Stimulated activated naive B cell treated with anti-CD40 and anti-IgM and Interleukin-4, amounts not matched to agents 10 μg/mL and 1 μg/mL and 100 μg/mL, for 72 hours (primary cell): ENCODE measurements at regions not wholly inside any gene's neighbourhood (a gene's known extent, or its start where the extent isn't known, plus 50 kb on each side); places are given as distances from the start of the nearest gene placed in this dataset.

Source experiments
- ATAC-seq, 2 donors: fragments of 150-1000 bp; cut with Tn5 transposase; replicated peaks; 2 replicates each; pipeline ENCODE4 v1.10.0; 2021; ENCODE audit warnings: moderate library complexity in 1 of 2
- DNase-seq: peaks from one replicate; pipeline ENCODE4 v3.0.0; 2021
- H3K27ac Mint-ChIP-seq: one replicate; pipeline ENCODE4 v1.8.0; 2022; ENCODE audit warnings: mild to moderate bottlenecking, mixed read lengths
- H3K27me3 Mint-ChIP-seq, 2 donors: one replicate each; pipeline ENCODE4 v1.8.0; 2022; ENCODE audit warnings: mixed read lengths in 2 of 2
- H3K36me3 Mint-ChIP-seq, 2 donors: one replicate each; pipeline ENCODE4 v1.8.0; 2022; ENCODE audit warnings: mixed read lengths in 2 of 2, mild to moderate bottlenecking in 1 of 2
- H3K4me1 Mint-ChIP-seq, 2 donors: one replicate each; pipeline ENCODE4 v1.8.0; 2022; ENCODE audit warnings: mixed read lengths in 2 of 2, mild to moderate bottlenecking in 1 of 2
- H3K4me3 Mint-ChIP-seq, 2 donors: one replicate each; pipeline ENCODE4 v1.8.0; 2022; ENCODE audit warnings: mild to moderate bottlenecking in 2 of 2, mixed read lengths in 2 of 2, moderate library complexity in 1 of 2
- H3K9me3 Mint-ChIP-seq, 2 donors: one replicate each; pipeline ENCODE4 v1.8.0; 2022; ENCODE audit warnings: mixed read lengths in 2 of 2, mild to moderate bottlenecking in 1 of 2

- H3K36me3 Mint-ChIP-seq = no peaks in the 10 kb centered on the region
- H3K9me3 Mint-ChIP-seq = peaks cover 0 to 3% of the 10 kb centered on the region in 2 donors
- H3K27me3 Mint-ChIP-seq = no peaks in the 10 kb centered on the region
- no peak for ATAC-seq
- DNase-seq = no peak
- no peak overlapping the region for H3K4me3 Mint-ChIP-seq
- no peaks in the 10 kb centered on the region for H3K4me1 Mint-ChIP-seq
- no peak overlapping the region for H3K27ac Mint-ChIP-seq
Observed at GRCh38 chr3:95629802-95630201, 1184.6 kb upstream of the EPHA6 start.

GRCh38 chr3:95645291-95645690, 1169.1 kb upstream of the EPHA6 start:
- Mint-ChIP-seq H3K27ac (no peak overlapping the region), H3K36me3 (no peaks in the 10 kb centered on the region)
- ATAC-seq = no peak

GRCh38 chr3:95654570-95655362, 1159.6 kb upstream of the EPHA6 start:
- no peak for ATAC-seq
- Mint-ChIP-seq H3K36me3 (no peaks in the 10 kb centered on the region), H3K4me3 (no peak overlapping the region), H3K4me1 (no peaks in the 10 kb centered on the region), H3K27ac (no peak overlapping the region), H3K9me3 (peaks cover 5 to 10% of the 10 kb centered on the region in 2 donors), H3K27me3 (no peaks in the 10 kb centered on the region)
- DNase-seq = no peak

More at GRCh38 chr3:95645291-95645690, 1169.1 kb upstream of the EPHA6 start:
- no peaks in the 10 kb centered on the region for H3K4me1 Mint-ChIP-seq
- H3K27me3 Mint-ChIP-seq = no peaks in the 10 kb centered on the region
- DNase-seq = no peak
- H3K9me3 Mint-ChIP-seq = peaks cover 9 to 11% of the 10 kb centered on the region in 2 donors
- H3K4me3 Mint-ChIP-seq = no peak overlapping the region

- ATAC-seq (no peak), DNase-seq (no peak)
- Mint-ChIP-seq H3K4me1 (no peaks in the 10 kb centered on the region), H3K9me3 (peaks cover 5% of the 10 kb centered on the region in 2 donors), H3K36me3 (no peaks in the 10 kb centered on the region), H3K4me3 (no peak overlapping the region), H3K27ac (no peak overlapping the region), H3K27me3 (no peaks in the 10 kb centered on the region)
Observed at GRCh38 chr3:95655363-95655986, 1158.9 kb upstream of the EPHA6 start.

DNA sequence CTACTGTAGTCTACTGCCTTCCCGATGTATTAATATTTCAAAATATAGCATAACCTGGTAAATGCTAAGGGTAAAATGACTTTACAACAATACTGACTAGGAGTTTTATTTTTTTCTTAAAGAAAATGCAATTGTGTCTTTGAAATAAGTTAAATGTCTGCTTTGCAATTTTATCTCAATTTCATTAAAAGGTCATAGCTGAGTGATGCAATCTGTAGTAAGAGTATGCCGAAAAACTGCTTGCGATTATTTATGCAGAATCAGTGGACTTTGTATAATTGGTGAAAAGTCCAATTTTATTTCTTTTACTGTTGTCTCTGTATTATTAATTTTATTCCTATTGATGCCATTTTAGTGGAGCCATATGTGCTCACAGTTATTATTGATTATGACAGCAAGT, 1143.6 kb upstream of the EPHA6 start:
- Mint-ChIP-seq H3K27me3 (no peaks in the 10 kb centered on the region), H3K4me1 (no peaks in the 10 kb centered on the region), H3K4me3 (no peak overlapping the region), H3K36me3 (no peaks in the 10 kb centered on the region), H3K27ac (no peak overlapping the region), H3K9me3 (peaks cover 4% of the 10 kb centered on the region in 2 donors)
- no peak for ATAC-seq
- no peak for DNase-seq

DNA sequence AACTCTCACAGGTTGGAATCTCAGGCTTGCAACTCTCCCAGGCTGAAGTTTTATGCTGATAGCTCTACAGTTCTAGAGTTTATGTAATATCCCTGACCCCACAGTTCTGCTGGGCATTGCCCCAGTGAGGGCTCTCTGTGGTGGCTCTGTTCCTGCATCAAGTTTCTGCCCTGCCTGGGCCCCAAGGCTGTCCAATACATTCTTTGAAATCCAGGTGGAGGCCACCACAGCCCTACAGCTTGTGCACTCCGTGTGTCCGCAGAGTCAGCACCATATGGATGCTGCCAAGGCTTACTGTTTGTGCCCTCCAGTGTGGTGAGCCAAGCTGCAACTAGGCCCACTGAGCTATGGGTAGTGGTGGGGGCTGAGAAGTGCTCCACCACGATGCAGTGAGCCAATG, 1141.2 kb upstream of the EPHA6 start:
- Mint-ChIP-seq H3K36me3 (no peaks in the 10 kb centered on the region), H3K27ac (no peak overlapping the region), H3K4me3 (no peak overlapping the region), H3K9me3 (peaks cover 2 to 4% of the 10 kb centered on the region in 2 donors), H3K27me3 (no peaks in the 10 kb centered on the region), H3K4me1 (no peaks in the 10 kb centered on the region)
- no peak for DNase-seq
- ATAC-seq = no peak

DNA sequence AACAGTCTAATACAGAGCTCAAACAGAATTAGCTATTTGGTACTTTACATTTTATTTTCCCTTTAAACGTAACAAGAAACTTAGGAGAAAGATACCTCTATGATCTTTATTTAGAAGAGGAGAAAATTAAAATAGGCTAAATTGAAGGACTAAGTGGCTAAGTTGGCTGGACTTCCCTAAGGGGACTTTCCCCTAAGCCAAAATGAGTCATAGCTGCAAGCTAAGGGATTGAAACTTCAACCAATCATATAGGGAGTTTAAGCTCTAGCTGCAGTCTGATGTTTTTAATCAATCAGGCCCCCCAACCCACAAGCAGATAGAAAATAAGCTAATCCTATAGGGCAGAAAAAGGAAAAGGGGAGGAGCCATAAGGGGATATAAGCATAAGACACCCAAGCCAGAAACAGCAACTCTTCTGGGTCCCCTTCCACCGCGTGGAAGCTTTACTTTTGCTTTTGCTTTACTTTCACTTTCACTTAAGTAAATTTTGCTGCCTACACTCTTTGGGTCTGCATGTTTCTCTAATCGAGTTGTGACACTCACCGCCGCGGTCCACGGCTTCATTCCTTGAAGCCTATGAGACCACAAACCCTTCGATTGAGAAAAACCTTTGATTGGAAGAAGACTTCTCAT, 1108.5 kb upstream of the EPHA6 start:
- no peaks in the 10 kb centered on the region for H3K4me1 Mint-ChIP-seq
- no peak overlapping the region for H3K27ac Mint-ChIP-seq
- H3K27me3 Mint-ChIP-seq = no peaks in the 10 kb centered on the region
- ATAC-seq (peak; percentile 29 to 33), DNase-seq (peak; percentile 0)
- H3K4me3 Mint-ChIP-seq = peak overlapping the region in 1 of 2 donors; percentile 57
- H3K9me3 Mint-ChIP-seq = peaks cover 6 to 8% of the 10 kb centered on the region in 2 donors
- H3K36me3 Mint-ChIP-seq = no peaks in the 10 kb centered on the region

DNA sequence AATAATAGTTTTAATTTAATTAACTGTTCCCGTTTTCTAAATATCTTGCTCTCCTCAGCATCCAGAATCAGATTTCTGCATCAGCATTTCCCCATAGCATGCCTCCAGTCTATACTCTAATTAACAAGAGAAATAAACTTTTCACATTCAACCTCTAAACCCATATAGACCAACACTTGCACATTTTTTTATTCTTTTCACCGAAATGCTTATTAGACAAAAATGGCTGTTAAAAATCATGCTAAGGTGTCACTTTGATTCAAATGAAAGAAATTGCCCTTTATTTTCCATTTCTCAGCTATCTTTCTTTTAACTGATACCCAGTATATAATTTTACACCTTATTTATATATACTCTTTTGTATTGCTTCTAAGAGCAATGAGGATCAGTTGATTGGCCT, 1107.1 kb upstream of the EPHA6 start:
- no peak overlapping the region for H3K4me3 Mint-ChIP-seq
- no peak overlapping the region for H3K27ac Mint-ChIP-seq
- H3K27me3 Mint-ChIP-seq = no peaks in the 10 kb centered on the region
- no peaks in the 10 kb centered on the region for H3K36me3 Mint-ChIP-seq
- no peak for ATAC-seq
- no peaks in the 10 kb centered on the region for H3K4me1 Mint-ChIP-seq
- DNase-seq = no peak
- H3K9me3 Mint-ChIP-seq = peaks cover 5 to 8% of the 10 kb centered on the region in 2 donors

GRCh38 chr3:95710684-95711083, 1103.7 kb upstream of the EPHA6 start:
- ATAC-seq (no peak), DNase-seq (no peak)
- Mint-ChIP-seq H3K4me1 (no peaks in the 10 kb centered on the region), H3K27ac (no peak overlapping the region), H3K27me3 (no peaks in the 10 kb centered on the region), H3K36me3 (no peaks in the 10 kb centered on the region), H3K4me3 (no peak overlapping the region), H3K9me3 (peaks cover 0 to 1% of the 10 kb centered on the region in 2 donors)

- Mint-ChIP-seq H3K9me3 (peaks cover 0 to 1% of the 10 kb centered on the region in 2 donors), H3K36me3 (no peaks in the 10 kb centered on the region), H3K4me3 (no peak overlapping the region), H3K4me1 (no peaks in the 10 kb centered on the region), H3K27ac (no peak overlapping the region), H3K27me3 (no peaks in the 10 kb centered on the region)
- ATAC-seq = no peak
- DNase-seq = no peak
Observed at GRCh38 chr3:95711789-95712188, 1102.6 kb upstream of the EPHA6 start.

GRCh38 chr3:95715128-95715527, 1099.3 kb upstream of the EPHA6 start:
- H3K36me3 Mint-ChIP-seq = no peaks in the 10 kb centered on the region
- DNase-seq (no peak), ATAC-seq (no peak)
- no peak overlapping the region for H3K4me3 Mint-ChIP-seq
- H3K4me1 Mint-ChIP-seq = no peaks in the 10 kb centered on the region
- no peaks in the 10 kb centered on the region for H3K9me3 Mint-ChIP-seq
- H3K27me3 Mint-ChIP-seq = no peaks in the 10 kb centered on the region
- H3K27ac Mint-ChIP-seq = no peak overlapping the region

DNA sequence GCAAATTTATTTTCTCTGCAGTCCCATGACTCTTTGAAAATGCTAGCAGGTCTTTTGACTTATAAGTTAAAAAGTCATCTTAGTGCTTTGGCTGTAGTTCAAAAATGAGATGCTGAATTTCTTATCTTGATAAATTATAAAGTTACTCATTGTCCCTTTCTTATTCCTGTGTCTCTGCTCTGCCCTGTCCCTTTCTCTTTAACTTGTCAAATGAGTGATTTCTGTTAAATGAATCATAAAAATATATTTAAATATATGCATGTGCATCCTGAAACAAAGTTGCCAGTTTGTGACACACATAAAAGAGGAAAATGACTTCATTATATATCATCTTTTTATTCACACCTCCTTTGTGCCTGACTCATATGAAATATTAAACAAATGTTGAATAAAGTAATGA, 1097.3 kb upstream of the EPHA6 start:
- Mint-ChIP-seq H3K27ac (no peak overlapping the region), H3K4me1 (no peaks in the 10 kb centered on the region), H3K4me3 (no peak overlapping the region), H3K27me3 (no peaks in the 10 kb centered on the region), H3K9me3 (no peaks in the 10 kb centered on the region), H3K36me3 (no peaks in the 10 kb centered on the region)
- ATAC-seq (no peak), DNase-seq (no peak)

- H3K9me3 Mint-ChIP-seq = no peaks in the 10 kb centered on the region
Observed at GRCh38 chr3:95718168-95718567, 1096.2 kb upstream of the EPHA6 start.

DNA sequence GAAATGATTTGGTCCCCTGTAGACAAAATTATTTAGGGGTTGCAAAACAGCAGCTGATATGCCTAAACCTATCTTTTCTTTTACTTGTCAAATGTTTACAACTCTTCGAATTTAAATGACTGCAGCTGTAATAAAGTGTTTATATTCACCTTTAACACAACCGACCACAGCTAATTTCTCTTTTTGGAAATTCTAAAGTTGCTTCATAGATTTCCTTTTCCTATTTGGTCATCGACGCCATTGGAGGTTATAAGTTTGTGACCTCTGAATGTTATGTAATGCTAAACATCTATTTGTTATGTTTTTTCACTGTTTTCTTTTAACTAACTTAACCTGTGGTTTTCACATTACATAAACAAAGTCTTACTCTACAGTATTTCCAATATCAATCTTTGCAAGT, 1094.9 kb upstream of the EPHA6 start:
- ATAC-seq = no peak
- DNase-seq = no peak
- Mint-ChIP-seq H3K4me3 (no peak overlapping the region), H3K4me1 (no peaks in the 10 kb centered on the region), H3K27me3 (no peaks in the 10 kb centered on the region), H3K36me3 (no peaks in the 10 kb centered on the region), H3K27ac (no peak overlapping the region), H3K9me3 (no peaks in the 10 kb centered on the region)

More at GRCh38 chr3:95718168-95718567, 1096.2 kb upstream of the EPHA6 start:
- H3K4me3 Mint-ChIP-seq = no peak overlapping the region
- no peaks in the 10 kb centered on the region for H3K27me3 Mint-ChIP-seq
- no peaks in the 10 kb centered on the region for H3K4me1 Mint-ChIP-seq
- H3K36me3 Mint-ChIP-seq = no peaks in the 10 kb centered on the region
- no peak for DNase-seq
- no peak overlapping the region for H3K27ac Mint-ChIP-seq
- ATAC-seq = no peak

DNA sequence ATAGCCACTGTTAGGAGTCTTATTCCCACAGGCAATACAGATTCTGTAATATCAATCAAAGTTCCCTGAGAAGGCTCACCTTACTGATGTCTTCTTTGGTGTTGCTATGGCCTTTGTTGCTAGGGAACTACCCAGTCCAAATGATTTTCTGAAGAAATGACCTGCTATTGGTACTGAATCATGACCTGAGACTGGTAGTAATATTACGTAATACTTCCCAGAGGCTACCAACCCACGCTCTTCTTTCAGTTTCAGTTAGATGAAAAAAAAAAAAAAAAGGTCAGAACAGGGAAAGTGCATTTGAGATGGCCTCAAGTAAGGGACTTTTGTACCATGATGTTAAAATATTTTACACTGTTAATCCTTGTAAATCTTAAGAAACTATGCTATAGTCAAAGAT, 1092.5 kb upstream of the EPHA6 start:
- DNase-seq (no peak), ATAC-seq (peak; percentile 27 to 45)
- Mint-ChIP-seq H3K27ac (no peak overlapping the region), H3K4me3 (no peak overlapping the region), H3K27me3 (no peaks in the 10 kb centered on the region), H3K9me3 (no peaks in the 10 kb centered on the region), H3K36me3 (no peaks in the 10 kb centered on the region), H3K4me1 (no peaks in the 10 kb centered on the region)
